Panc1 (cell line): ENCODE measurements at regions not wholly inside any gene's neighbourhood (a gene's known extent, or its start where the extent isn't known, plus 50 kb on each side); places are given as distances from the start of the nearest gene placed in this dataset.

Experiments
- ATAC-seq: fragments of 200-7000 bp; cut with Tn5 transposase; 2 replicates; pipeline ENCODE4 v1.9.1; 2020; ENCODE audit warnings: mild to moderate bottlenecking, moderate library complexity
- BruUV-seq: library from RNA; stranded (reverse); fragments of 400-500 nt; replicated peaks from 2 replicates; lab custom pipeline; 2021; lab: Mats Ljungman, UMichigan
- CTCF ChIA-PET: fragments of 300-600 bp; sonication (Branson Sonifier 250); formaldehyde crosslinking; loops from one replicate; lab custom pipeline; 2022; ENCODE audit warnings: antibody characterized with exemption; lab: Charles Lee
- POLR2A ChIA-PET: fragments of 300-600 bp; sonication (Branson Sonifier 250); formaldehyde crosslinking; loops from one replicate; lab custom pipeline; 2022; ENCODE audit warnings: antibody characterized with exemption; lab: Charles Lee
- DNase-seq: peaks from one replicate; pipeline ENCODE4 v3.0.0-alpha.2; 2010; ENCODE audit warnings: low read depth, low spot score
- H3K27ac ChIP-seq: 2 replicates; pipeline ENCODE4 v1.5.1; 2011; ENCODE audit warnings: mild to moderate bottlenecking, low read length, inconsistent platforms
- H3K27me3 ChIP-seq: fragments of 200-500 bp; sonication (Bioruptor generic); 2 replicates; pipeline ENCODE4 v1.6.0; 2014; ENCODE audit warnings: low read length, inconsistent platforms; ENCODE audit not compliant: control insufficient read depth, insufficient read depth
- H3K36me3 ChIP-seq: fragments of 200-500 bp; sonication (Bioruptor generic); 2 replicates; pipeline ENCODE4 v1.5.1; 2014; ENCODE audit warnings: inconsistent platforms, mild to moderate bottlenecking, low read length, moderate library complexity; ENCODE audit not compliant: control insufficient read depth, insufficient read depth
- H3K4me1 ChIP-seq: 2 replicates; pipeline ENCODE4 v1.5.1; 2011; ENCODE audit warnings: inconsistent platforms, mild to moderate bottlenecking, low read length, moderate library complexity; ENCODE audit not compliant: control insufficient read depth, insufficient read depth
- H3K4me3 ChIP-seq, 2 experiments: 2 replicates each; pipeline ENCODE4 v1.5.1; 2011 to 2012; ENCODE audit warnings: low read depth in 2 of 2, low read length in 2 of 2, mild to moderate bottlenecking in 2 of 2, inconsistent platforms in 1 of 2, moderate library complexity in 1 of 2
- H3K9me3 ChIP-seq: fragments of 200-500 bp; sonication (Bioruptor generic); 2 replicates; pipeline ENCODE4 v1.5.1; 2014; ENCODE audit warnings: low read depth, mild to moderate bottlenecking, inconsistent platforms, low read length, moderate library complexity; ENCODE audit not compliant: control insufficient read depth, insufficient read depth
- POLR2AphosphoS5 ChIP-seq: IDR thresholded peaks from 2 replicates; pipeline ENCODE4 v1.6.1; 2012; ENCODE audit warnings: mild to moderate bottlenecking, low read depth, low read length, moderate library complexity
- SIN3A ChIP-seq: IDR thresholded peaks from 2 replicates; pipeline ENCODE4 v1.6.1; 2012; ENCODE audit warnings: low read depth, mild to moderate bottlenecking, low read length, moderate library complexity, borderline replicate concordance; ENCODE audit not compliant: insufficient read depth
- TCF7L2 ChIP-seq: IDR thresholded peaks from 2 replicates; pipeline ENCODE4 v1.6.1; 2011; ENCODE audit warnings: mild to moderate bottlenecking, low read depth, low read length, inconsistent platforms
- in situ Hi-C: cut with HindIII; loops from 2 replicates; pipeline ENCODE4 v1.10.0; 2016; ENCODE audit warnings: low sequenced_read_pairs, low pct_unique_long_range_greater_than_20kb
- intact Hi-C: fragments of 100-400 bp; cut with micrococcal nuclease; formaldehyde crosslinking; loops from one replicate; pipeline ENCODE4 v1.10.0; 2022; ENCODE audit not compliant: unreplicated experiment
- TF ChIP-seq, protein P1 (sequence below): fragments of 450-650 bp; IDR thresholded peaks from 2 replicates; pipeline ENCODE4 v1.5.1; 2017; ENCODE audit warnings: mild to moderate bottlenecking
- TF ChIP-seq, protein P2 (sequence below), 2 experiments: IDR thresholded peaks; 2 replicates each; pipeline ENCODE4 v1.6.1; 2011 to 2012; ENCODE audit warnings: low read depth in 2 of 2, control low read depth in 1 of 2, low read length in 1 of 2, mild to moderate bottlenecking in 1 of 2, moderate library complexity in 1 of 2; ENCODE audit not compliant: insufficient read depth in 1 of 2

DNA sequence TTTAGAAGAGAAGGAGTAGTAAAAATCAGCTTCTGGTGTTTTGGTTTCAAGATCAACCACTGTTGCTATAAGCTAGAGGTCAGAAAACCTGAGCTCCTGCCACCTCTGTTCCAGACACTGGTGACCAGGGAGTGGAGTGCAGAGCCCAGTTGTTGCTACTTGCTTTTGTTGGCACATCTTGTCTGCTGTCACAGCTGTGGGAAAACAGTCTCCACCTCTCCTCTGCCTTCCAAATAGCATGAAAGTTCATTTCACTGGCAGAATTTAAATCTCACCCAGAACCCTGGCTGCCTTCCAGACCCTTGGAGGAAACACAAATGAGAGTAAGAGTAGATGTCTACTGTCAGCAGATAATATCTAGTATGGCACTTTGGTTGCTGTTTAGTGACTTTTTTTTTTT, 297.5 kb upstream of the KLF3 start:
- ChIA-PET CTCF (no interaction called here), POLR2A (no interaction called here)
- Histone ChIP-seq H3K4me3 (no peak overlapping the region), H3K9me3 (no peaks in the 10 kb centered on the region), H3K27ac (no peak overlapping the region), H3K4me1 (no peaks in the 10 kb centered on the region), H3K27me3 (no peaks in the 10 kb centered on the region), H3K36me3 (no peaks in the 10 kb centered on the region)
- no TSS peak for BruUV-seq
- in situ Hi-C loops (no loop called here), intact Hi-C loops (no loop called here)
- ATAC-seq (no peak), DNase-seq (no peak)
- TF ChIP-seq SIN3A: no peak
- no peak for TF ChIP-seq TCF7L2
- TF ChIP-seq, protein P1, sequence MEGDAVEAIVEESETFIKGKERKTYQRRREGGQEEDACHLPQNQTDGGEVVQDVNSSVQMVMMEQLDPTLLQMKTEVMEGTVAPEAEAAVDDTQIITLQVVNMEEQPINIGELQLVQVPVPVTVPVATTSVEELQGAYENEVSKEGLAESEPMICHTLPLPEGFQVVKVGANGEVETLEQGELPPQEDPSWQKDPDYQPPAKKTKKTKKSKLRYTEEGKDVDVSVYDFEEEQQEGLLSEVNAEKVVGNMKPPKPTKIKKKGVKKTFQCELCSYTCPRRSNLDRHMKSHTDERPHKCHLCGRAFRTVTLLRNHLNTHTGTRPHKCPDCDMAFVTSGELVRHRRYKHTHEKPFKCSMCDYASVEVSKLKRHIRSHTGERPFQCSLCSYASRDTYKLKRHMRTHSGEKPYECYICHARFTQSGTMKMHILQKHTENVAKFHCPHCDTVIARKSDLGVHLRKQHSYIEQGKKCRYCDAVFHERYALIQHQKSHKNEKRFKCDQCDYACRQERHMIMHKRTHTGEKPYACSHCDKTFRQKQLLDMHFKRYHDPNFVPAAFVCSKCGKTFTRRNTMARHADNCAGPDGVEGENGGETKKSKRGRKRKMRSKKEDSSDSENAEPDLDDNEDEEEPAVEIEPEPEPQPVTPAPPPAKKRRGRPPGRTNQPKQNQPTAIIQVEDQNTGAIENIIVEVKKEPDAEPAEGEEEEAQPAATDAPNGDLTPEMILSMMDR: no peak
- TF ChIP-seq, protein P2, sequence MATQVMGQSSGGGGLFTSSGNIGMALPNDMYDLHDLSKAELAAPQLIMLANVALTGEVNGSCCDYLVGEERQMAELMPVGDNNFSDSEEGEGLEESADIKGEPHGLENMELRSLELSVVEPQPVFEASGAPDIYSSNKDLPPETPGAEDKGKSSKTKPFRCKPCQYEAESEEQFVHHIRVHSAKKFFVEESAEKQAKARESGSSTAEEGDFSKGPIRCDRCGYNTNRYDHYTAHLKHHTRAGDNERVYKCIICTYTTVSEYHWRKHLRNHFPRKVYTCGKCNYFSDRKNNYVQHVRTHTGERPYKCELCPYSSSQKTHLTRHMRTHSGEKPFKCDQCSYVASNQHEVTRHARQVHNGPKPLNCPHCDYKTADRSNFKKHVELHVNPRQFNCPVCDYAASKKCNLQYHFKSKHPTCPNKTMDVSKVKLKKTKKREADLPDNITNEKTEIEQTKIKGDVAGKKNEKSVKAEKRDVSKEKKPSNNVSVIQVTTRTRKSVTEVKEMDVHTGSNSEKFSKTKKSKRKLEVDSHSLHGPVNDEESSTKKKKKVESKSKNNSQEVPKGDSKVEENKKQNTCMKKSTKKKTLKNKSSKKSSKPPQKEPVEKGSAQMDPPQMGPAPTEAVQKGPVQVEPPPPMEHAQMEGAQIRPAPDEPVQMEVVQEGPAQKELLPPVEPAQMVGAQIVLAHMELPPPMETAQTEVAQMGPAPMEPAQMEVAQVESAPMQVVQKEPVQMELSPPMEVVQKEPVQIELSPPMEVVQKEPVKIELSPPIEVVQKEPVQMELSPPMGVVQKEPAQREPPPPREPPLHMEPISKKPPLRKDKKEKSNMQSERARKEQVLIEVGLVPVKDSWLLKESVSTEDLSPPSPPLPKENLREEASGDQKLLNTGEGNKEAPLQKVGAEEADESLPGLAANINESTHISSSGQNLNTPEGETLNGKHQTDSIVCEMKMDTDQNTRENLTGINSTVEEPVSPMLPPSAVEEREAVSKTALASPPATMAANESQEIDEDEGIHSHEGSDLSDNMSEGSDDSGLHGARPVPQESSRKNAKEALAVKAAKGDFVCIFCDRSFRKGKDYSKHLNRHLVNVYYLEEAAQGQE (IDR thresholded peaks at IDR 0.05; ENCODE audit: insufficient read depth in 1 of 2, low read depth in 2 of 2, low read length in 1 of 2): no peak
- no peak for TF ChIP-seq POLR2AphosphoS5

DNA sequence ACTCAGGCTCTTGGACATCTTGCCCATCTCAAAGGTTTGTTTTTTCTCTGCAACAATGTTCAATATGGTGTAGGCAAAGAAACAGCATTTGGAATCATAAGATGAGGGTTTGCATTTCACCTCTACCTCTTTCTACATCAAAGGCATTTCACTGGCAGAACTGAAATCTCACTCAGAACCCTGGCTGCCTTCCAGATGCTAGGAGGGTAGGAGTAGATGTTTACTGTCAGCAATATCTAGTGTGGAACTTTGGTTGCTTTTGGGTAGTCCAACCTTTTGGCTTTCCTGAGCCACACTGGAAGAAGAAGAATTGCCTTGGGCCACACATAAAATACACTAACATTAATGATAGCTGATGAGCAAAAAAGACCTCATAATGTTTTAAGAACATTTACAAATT, 297.0 kb upstream of the KLF3 start:
- TF ChIP-seq TCF7L2 (no peak), SIN3A (no peak)
- Histone ChIP-seq H3K9me3 (no peaks in the 10 kb centered on the region), H3K27ac (no peak overlapping the region), H3K36me3 (no peaks in the 10 kb centered on the region), H3K4me1 (no peaks in the 10 kb centered on the region), H3K4me3 (no peak overlapping the region), H3K27me3 (no peaks in the 10 kb centered on the region)
- in situ Hi-C loops (no loop called here), intact Hi-C loops (no loop called here)
- ATAC-seq: no peak
- ChIA-PET POLR2A (no interaction called here), CTCF (no interaction called here)
- BruUV-seq: no TSS peak
- no peak for DNase-seq

DNA sequence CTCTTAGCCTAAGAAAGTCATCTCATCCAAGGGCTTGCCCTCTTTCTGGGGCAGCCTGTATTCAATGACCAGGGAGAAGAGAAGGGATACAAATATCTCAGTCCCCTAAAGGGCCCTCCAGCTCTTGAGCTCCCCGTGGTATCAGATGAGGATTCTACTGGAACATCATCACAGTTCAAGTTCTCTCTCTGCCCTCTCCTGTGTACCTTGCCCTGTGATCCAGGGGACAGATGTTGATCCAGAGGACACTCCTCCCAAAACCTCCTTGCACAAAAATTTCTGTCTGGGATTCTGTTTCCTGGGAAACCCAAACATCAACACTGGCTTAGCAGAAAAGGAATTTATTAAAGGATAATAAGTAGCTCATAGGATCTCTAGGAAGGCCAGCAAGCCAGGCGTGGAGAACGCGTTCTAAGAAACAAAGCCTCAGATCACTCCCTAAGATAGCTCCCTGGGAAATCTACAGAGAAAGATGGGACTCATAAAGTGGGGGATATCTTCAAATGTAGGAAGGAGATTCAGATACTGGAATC, 296.3 kb upstream of the KLF3 start:
- in situ Hi-C loops (no loop called here), intact Hi-C loops (no loop called here)
- TF ChIP-seq SIN3A: no peak
- TF ChIP-seq, protein P2 (IDR thresholded peaks at IDR 0.05; ENCODE audit: insufficient read depth in 1 of 2, low read depth in 2 of 2, low read length in 1 of 2): no peak
- no peak for TF ChIP-seq POLR2AphosphoS5
- H3K9me3 ChIP-seq: no peaks in the 10 kb centered on the region
- H3K27me3 ChIP-seq: no peaks in the 10 kb centered on the region
- H3K4me3 ChIP-seq: no peak overlapping the region
- H3K4me1 ChIP-seq: no peaks in the 10 kb centered on the region
- no peak for DNase-seq
- ATAC-seq: no peak
- POLR2A ChIA-PET: no interaction called here
- BruUV-seq: no TSS peak
- CTCF ChIA-PET: no interaction called here
- no peaks in the 10 kb centered on the region for H3K36me3 ChIP-seq
- H3K27ac ChIP-seq: no peak overlapping the region
